ENCODE measurements at regions not wholly inside any gene's neighbourhood (a gene's known extent, or its start where the extent isn't known, plus 50 kb on each side); places are given as distances from the start of the nearest gene placed in this dataset.

GRCh38 chr3:102747611-102748010 lies 312.8 kb downstream of the ZPLD1 start:
- Mint-ChIP-seq H3K27me3 (ENCODE audit: unreplicated experiment) (peaks cover 17% of the 10 kb centered on the region), H3K4me3 (ENCODE audit: unreplicated experiment) (no peak overlapping the region), H3K9me3 (ENCODE audit: unreplicated experiment) (no peaks in the 10 kb centered on the region), H3K4me1 (ENCODE audit: unreplicated experiment) (no peaks in the 10 kb centered on the region), H3K27ac (ENCODE audit: unreplicated experiment) (no peak overlapping the region), H3K36me3 (ENCODE audit: unreplicated experiment) (no peaks in the 10 kb centered on the region)
- no peak for TF ChIP-seq CTCF (IDR thresholded peaks at IDR 0.05)
- DNase-seq (ENCODE audit: extremely low spot score, unreplicated experiment) = no peak

GRCh38 chr3:102748646-102749045 lies 313.8 kb downstream of the ZPLD1 start:
- no peaks in the 10 kb centered on the region for H3K9me3 Mint-ChIP-seq (ENCODE audit: unreplicated experiment)
- H3K27ac Mint-ChIP-seq (ENCODE audit: unreplicated experiment) = no peak overlapping the region
- no peaks in the 10 kb centered on the region for H3K4me1 Mint-ChIP-seq (ENCODE audit: unreplicated experiment)
- H3K36me3 Mint-ChIP-seq (ENCODE audit: unreplicated experiment) = no peaks in the 10 kb centered on the region
- H3K4me3 Mint-ChIP-seq (ENCODE audit: unreplicated experiment) = no peak overlapping the region
- H3K27me3 Mint-ChIP-seq (ENCODE audit: unreplicated experiment) = peaks cover 21% of the 10 kb centered on the region
- TF ChIP-seq CTCF (IDR thresholded peaks at IDR 0.05) = no peak
- DNase-seq (ENCODE audit: extremely low spot score, unreplicated experiment) = no peak

GRCh38 chr3:102750322-102750721 lies 315.5 kb downstream of the ZPLD1 start:
- DNase-seq (ENCODE audit: extremely low spot score, unreplicated experiment) = no peak
- Mint-ChIP-seq H3K36me3 (ENCODE audit: unreplicated experiment) (no peaks in the 10 kb centered on the region), H3K27ac (ENCODE audit: unreplicated experiment) (no peak overlapping the region), H3K4me1 (ENCODE audit: unreplicated experiment) (no peaks in the 10 kb centered on the region), H3K27me3 (ENCODE audit: unreplicated experiment) (peaks cover 23% of the 10 kb centered on the region), H3K4me3 (ENCODE audit: unreplicated experiment) (no peak overlapping the region), H3K9me3 (ENCODE audit: unreplicated experiment) (no peaks in the 10 kb centered on the region)
- no peak for TF ChIP-seq CTCF (IDR thresholded peaks at IDR 0.05)

- no peak for TF ChIP-seq CTCF (IDR thresholded peaks at IDR 0.05)
- H3K4me1 Mint-ChIP-seq (ENCODE audit: unreplicated experiment) = no peaks in the 10 kb centered on the region
- no peak for DNase-seq (ENCODE audit: extremely low spot score, unreplicated experiment)
- H3K9me3 Mint-ChIP-seq (ENCODE audit: unreplicated experiment) = no peaks in the 10 kb centered on the region
- no peak overlapping the region for H3K4me3 Mint-ChIP-seq (ENCODE audit: unreplicated experiment)
- peaks cover 14% of the 10 kb centered on the region for H3K27me3 Mint-ChIP-seq (ENCODE audit: unreplicated experiment)
- H3K36me3 Mint-ChIP-seq (ENCODE audit: unreplicated experiment) = no peaks in the 10 kb centered on the region
- H3K27ac Mint-ChIP-seq (ENCODE audit: unreplicated experiment) = no peak overlapping the region
These were observed 319.1 kb downstream of the ZPLD1 start for GRCh38 chr3:102753901-102754300.

GRCh38 chr3:102756706-102757105 lies 321.9 kb downstream of the ZPLD1 start:
- H3K9me3 Mint-ChIP-seq (ENCODE audit: unreplicated experiment) = no peaks in the 10 kb centered on the region

More at GRCh38 chr3:102756706-102757105, 321.9 kb downstream of the ZPLD1 start:
- no peak for TF ChIP-seq CTCF (IDR thresholded peaks at IDR 0.05)
- DNase-seq (ENCODE audit: extremely low spot score, unreplicated experiment) = no peak
- H3K4me1 Mint-ChIP-seq (ENCODE audit: unreplicated experiment) = no peaks in the 10 kb centered on the region
- no peak overlapping the region for H3K4me3 Mint-ChIP-seq (ENCODE audit: unreplicated experiment)
- peaks cover 8% of the 10 kb centered on the region for H3K27me3 Mint-ChIP-seq (ENCODE audit: unreplicated experiment)
- no peaks in the 10 kb centered on the region for H3K36me3 Mint-ChIP-seq (ENCODE audit: unreplicated experiment)
- H3K27ac Mint-ChIP-seq (ENCODE audit: unreplicated experiment) = no peak overlapping the region
